Neural cell (in vitro differentiated cells): ENCODE measurements at regions not wholly inside any gene's neighbourhood (a gene's known extent, or its start where the extent isn't known, plus 50 kb on each side); places are given as distances from the start of the nearest gene placed in this dataset.
"Not testable (repeated sequence)": the region's sequence is repeated elsewhere in the genome, so short reads cannot be mapped to it uniquely, and the experiment has no call there.

Experiments
- EP300 ChIP-seq: fragments of 450-650 bp; conservative IDR thresholded peaks from 2 replicates; pipeline ENCODE4 v1.6.1; 2014; ENCODE audit warnings: antibody characterized with exemption, mild to moderate bottlenecking, moderate library complexity; ENCODE audit not compliant: poor library complexity, severe bottlenecking
- EZH2 ChIP-seq: fragments of 200-600, 300-800 bp; shearing (Covaris generic), sonication (generic); IDR thresholded peaks from 2 replicates; pipeline ENCODE4 v1.6.1; 2014; ENCODE audit warnings: antibody characterized with exemption, low read length, borderline replicate concordance, mild to moderate bottlenecking; ENCODE audit not compliant: insufficient read depth, poor library complexity, severe bottlenecking
- POLR2AphosphoS5 ChIP-seq: IDR thresholded peaks from 2 replicates; pipeline ENCODE4 v1.6.1; 2012
- SMC3 ChIP-seq: fragments of 450-650 bp; conservative IDR thresholded peaks from 2 replicates; pipeline ENCODE4 v1.6.1; 2014; ENCODE audit warnings: antibody characterized with exemption, mild to moderate bottlenecking, moderate library complexity; ENCODE audit not compliant: poor library complexity
- TAF1 ChIP-seq: IDR thresholded peaks from 2 replicates; pipeline ENCODE4 v1.6.1; 2012; ENCODE audit warnings: low read depth
- TF ChIP-seq, protein P1 (sequence below): fragments of 450-650 bp; IDR thresholded peaks from 2 replicates; pipeline ENCODE4 v1.5.1; 2014; ENCODE audit warnings: antibody characterized with exemption, mild to moderate bottlenecking, moderate library complexity; ENCODE audit not compliant: poor library complexity, severe bottlenecking
- TF ChIP-seq, protein P2 (sequence below): IDR thresholded peaks from 2 replicates; pipeline ENCODE4 v1.6.1; 2012; ENCODE audit warnings: borderline replicate concordance

DNA sequence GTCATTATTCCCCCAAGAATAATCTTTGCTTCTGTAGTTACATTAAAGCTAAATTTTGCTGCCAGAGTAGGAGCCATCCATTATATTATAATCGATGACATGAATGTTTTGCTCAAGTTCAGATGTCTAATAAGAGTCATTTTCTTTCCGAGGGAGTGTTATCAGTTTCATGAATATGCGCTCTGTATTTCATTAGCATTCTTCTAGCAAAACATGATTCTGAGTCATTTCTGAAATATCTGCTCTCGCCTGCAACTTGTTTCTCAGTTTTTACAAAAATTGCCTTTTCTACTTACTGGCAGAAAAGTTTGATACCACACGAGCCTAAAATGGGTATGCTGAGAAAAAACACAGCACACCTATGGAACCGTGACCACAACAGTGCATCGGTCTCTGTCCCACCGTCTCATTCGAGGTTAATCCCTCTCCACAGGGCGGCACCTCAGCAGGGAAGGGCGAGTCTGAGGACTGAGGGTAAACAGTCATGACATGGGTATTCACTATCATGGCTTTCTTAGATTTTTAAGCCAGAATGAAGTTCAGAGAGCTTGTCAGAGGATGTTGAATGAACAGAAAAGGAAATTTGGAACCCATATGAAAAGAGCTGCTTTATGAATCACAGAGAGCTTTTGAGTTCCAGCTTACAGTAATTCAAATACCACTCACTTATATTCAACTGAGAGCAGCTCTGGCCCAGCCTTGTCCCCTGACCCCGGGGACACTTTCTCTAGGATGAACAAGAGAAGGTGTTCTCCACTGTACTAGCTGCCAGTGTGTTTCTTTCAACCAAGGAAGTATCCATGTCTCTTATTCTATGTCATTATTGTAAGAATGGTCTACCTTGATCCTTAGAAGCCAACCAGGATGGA, 303.6 kb upstream of the PLGLB1 start:
- TF ChIP-seq, protein P1, sequence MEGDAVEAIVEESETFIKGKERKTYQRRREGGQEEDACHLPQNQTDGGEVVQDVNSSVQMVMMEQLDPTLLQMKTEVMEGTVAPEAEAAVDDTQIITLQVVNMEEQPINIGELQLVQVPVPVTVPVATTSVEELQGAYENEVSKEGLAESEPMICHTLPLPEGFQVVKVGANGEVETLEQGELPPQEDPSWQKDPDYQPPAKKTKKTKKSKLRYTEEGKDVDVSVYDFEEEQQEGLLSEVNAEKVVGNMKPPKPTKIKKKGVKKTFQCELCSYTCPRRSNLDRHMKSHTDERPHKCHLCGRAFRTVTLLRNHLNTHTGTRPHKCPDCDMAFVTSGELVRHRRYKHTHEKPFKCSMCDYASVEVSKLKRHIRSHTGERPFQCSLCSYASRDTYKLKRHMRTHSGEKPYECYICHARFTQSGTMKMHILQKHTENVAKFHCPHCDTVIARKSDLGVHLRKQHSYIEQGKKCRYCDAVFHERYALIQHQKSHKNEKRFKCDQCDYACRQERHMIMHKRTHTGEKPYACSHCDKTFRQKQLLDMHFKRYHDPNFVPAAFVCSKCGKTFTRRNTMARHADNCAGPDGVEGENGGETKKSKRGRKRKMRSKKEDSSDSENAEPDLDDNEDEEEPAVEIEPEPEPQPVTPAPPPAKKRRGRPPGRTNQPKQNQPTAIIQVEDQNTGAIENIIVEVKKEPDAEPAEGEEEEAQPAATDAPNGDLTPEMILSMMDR: not testable (repeated sequence)
- TF ChIP-seq TAF1, EZH2, EP300, POLR2AphosphoS5, SMC3: not testable (repeated sequence)
- TF ChIP-seq, protein P2, sequence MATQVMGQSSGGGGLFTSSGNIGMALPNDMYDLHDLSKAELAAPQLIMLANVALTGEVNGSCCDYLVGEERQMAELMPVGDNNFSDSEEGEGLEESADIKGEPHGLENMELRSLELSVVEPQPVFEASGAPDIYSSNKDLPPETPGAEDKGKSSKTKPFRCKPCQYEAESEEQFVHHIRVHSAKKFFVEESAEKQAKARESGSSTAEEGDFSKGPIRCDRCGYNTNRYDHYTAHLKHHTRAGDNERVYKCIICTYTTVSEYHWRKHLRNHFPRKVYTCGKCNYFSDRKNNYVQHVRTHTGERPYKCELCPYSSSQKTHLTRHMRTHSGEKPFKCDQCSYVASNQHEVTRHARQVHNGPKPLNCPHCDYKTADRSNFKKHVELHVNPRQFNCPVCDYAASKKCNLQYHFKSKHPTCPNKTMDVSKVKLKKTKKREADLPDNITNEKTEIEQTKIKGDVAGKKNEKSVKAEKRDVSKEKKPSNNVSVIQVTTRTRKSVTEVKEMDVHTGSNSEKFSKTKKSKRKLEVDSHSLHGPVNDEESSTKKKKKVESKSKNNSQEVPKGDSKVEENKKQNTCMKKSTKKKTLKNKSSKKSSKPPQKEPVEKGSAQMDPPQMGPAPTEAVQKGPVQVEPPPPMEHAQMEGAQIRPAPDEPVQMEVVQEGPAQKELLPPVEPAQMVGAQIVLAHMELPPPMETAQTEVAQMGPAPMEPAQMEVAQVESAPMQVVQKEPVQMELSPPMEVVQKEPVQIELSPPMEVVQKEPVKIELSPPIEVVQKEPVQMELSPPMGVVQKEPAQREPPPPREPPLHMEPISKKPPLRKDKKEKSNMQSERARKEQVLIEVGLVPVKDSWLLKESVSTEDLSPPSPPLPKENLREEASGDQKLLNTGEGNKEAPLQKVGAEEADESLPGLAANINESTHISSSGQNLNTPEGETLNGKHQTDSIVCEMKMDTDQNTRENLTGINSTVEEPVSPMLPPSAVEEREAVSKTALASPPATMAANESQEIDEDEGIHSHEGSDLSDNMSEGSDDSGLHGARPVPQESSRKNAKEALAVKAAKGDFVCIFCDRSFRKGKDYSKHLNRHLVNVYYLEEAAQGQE: not testable (repeated sequence)
